ENCODE measurements at regions not wholly inside any gene's neighbourhood (a gene's known extent, or its start where the extent isn't known, plus 50 kb on each side); places are given as distances from the start of the nearest gene placed in this dataset.
"Not testable (repeated sequence)": the region's sequence is repeated elsewhere in the genome, so short reads cannot be mapped to it uniquely, and the experiment has no call there.

GRCh38 chr3:99586701-99587100 is 51.7 kb upstream of the COL8A1 start:
- no peak for DNase-seq

GRCh38 chr3:99579965-99580364 is 58.4 kb upstream of the COL8A1 start:
- DNase-seq, result no peak

DNA sequence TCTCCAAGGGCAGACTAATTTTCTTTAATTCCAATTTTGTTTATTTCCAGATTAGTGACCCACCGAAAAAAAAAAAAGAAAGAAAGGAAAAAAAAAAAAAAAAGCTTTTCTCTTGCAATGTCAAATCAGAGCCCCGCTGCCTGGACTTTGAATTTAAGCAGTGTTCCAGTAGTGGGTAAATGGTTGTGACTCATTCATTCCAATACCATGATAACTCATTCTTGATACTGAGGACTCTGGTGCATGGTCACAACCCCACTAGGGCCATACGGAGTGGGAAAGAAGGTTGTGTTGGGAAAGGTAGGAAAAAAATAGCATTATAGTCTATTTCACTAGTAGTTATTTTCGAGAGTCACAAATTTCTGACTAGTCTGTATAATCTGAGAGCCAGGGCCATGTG is 59.1 kb upstream of the COL8A1 start:
- DNase-seq, result no peak

DNA sequence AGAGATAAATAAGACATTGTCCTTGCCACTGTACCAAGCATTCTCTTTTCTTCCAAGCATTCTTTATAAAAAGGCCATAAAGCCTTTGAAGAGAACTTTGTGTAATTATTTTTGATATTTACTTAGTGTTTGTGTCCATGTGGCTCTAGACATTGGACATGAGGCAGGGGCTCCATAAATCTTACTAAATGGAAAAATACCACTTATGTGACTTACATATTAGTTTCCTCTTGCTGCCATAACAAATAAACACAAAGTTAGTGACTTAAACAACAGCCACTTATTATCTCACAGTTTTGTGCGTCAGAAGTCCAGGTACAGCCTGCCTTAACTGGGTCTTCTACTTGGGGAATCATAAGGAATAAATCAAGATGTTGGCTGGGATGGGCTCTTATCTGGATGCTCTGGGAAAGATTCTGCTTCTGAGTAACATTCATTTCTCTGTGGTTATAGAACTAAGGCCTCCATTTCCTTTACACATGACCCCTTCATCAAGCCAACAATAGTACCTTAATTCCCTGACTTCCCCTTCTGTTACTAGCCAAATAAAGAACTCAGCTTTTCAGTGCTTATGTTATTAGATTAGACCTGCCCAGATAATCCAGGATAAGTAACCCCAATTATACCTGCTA is 59.9 kb upstream of the COL8A1 start:
- no peak for DNase-seq

DNA sequence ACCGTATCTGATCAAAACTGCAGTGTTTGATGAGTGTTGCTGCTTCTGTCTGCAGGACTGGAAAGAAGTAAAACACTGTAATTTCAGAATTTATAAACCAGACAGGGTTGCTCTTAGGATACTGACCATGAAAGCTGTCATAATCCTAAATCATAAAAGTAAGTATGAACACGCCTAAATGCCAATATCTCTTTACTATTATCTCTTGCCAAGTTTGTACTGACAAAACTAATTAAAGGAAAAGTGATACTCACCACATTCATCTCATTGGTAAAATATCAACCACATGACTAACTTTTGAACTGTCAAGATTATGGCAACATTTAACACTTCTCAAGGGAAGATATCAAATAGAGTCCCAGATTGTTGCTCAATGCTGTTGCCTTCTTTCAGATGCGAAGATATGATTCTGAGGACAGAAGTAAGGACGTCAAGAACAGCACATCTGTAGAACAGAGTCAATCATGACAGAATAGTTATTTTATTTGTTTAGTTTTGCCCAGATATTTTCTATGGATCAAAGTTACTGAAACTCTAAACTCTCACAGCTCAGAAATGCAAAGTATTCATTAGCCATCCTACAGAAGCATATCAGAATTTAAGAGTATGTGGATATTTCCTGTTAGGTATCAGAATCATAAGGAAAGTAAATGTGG is 61.4 kb upstream of the COL8A1 start:
- no peak for DNase-seq

DNA sequence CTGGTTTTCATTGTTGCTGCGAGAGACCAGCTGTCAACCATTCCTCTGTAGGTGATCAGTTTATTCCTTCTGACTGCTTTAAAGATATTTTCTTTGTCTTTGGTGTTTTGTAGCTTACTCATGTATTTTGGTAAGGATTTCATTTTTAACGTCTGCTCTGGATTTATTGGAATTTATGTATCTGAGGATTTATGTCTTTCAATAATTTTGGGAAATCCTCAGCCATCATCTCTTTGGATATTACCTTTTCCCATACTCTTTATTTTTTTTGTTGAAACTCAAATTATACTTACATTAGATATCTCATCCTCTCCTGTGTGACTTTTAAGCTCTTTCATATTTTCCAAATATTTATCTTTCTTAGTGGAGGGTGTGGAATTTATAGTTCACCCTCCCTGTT is 62.7 kb upstream of the COL8A1 start:
- no peak for DNase-seq

DNA sequence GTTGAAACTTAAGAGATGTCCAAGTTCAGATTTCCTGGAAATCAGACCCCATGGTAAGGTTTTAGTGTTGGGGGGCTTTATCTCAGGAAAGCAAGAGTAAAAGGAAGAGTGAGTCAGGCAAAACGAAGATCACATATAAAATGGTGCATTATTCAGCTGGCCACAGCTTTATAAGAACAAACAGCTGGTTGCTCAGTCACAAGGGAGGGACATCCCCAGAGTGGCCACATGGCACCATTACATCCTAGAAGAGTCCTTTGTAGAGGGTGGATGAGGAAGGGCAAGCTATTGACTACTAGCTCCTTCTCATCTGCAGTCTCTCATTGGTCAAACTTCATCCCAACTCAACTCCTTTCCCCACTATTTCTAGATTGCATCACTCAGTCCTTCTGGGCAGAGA is 68.3 kb upstream of the COL8A1 start:
- no peak for DNase-seq

- DNase-seq, result no peak
Observed at GRCh38 chr3:99568663-99569335, 69.6 kb upstream of the COL8A1 start.

- no peak for DNase-seq
Observed at GRCh38 chr3:99565331-99565730, 73.1 kb upstream of the COL8A1 start.

GRCh38 chr3:99562990-99563607 is 75.3 kb upstream of the COL8A1 start:
- DNase-seq, result no peak

DNA sequence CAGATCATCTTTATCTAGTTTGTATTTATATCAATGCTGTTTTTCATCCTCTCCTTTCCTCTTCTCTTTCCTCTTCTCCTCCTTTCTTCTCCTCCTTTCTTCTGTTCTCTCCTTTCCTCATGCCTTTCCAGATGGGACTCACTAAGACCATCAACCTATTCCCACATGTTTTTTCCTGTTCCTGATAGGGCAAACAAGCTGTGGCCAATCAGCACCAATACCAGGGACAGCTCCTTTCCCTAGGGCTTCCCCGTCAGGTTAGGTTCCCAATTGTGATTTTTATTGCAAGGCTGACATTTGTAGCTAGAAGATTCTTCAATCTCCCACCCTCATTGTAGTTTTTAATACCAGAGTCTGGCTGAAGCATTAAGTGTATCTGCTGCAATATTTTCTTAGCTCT is 76.3 kb upstream of the COL8A1 start:
- DNase-seq, result no peak

GRCh38 chr3:99561056-99561455 is 77.3 kb upstream of the COL8A1 start:
- DNase-seq, result no peak

GRCh38 chr3:99559196-99559595 is 79.2 kb upstream of the COL8A1 start:
- no peak for DNase-seq

- not testable (repeated sequence) for DNase-seq
Observed at GRCh38 chr3:99555885-99556284, 82.5 kb upstream of the COL8A1 start.

DNA sequence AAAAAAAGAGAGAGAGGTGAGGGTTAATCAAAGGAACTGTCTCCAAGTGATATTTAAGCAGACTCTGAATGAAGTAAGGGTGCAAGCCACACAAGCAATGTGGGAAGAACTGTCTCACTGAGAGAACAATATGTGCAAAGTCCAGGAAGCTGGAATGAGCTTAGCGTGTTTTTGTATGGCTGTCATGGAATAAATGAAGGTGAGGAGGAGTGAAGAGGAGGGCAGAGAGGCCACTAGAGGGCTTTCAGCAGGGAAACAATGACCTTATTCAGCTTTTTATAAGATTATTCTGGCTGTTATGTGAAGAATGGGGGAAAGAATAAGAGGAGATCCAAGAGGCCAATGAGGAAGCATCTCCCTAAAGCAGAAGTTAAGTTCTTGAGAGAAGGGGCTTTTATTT is 86.9 kb upstream of the COL8A1 start:
- DNase-seq, result no peak

- no peak for DNase-seq
Observed at GRCh38 chr3:99549957-99550603, 88.3 kb upstream of the COL8A1 start.

DNA sequence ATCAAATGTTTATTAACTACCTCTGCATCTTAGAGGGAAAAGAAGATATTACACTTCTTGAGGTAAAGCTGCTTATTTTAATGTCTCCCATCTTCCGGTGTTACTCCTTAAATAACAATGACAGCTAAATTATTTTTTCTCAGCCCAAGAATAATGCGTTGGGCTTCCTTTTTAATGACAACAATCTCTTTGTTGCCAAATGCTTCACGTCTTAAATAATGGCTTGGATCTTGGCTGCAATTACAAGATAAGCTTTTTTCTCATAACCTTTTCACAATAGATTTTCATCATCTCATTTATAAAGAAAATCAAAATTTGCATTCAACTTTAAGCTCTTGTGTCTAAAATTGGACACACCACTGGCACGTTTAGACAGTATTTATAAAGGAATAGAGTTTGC is 89.2 kb upstream of the COL8A1 start:
- DNase-seq, result no peak

- no peak for DNase-seq
Observed at GRCh38 chr3:99548674-99549073, 89.7 kb upstream of the COL8A1 start.

- no peak for DNase-seq
Observed at GRCh38 chr3:99545941-99546580, 92.3 kb upstream of the COL8A1 start.

GRCh38 chr3:99544786-99545281 is 93.6 kb upstream of the COL8A1 start:
- DNase-seq, result no peak

GRCh38 chr3:99543796-99544195 is 94.6 kb upstream of the COL8A1 start:
- DNase-seq, result no peak

GRCh38 chr3:99542767-99543518 is 95.5 kb upstream of the COL8A1 start:
- no peak for DNase-seq

Measured in AML-193 (cell line).